ENCODE measurements at regions not wholly inside any gene's neighbourhood (a gene's known extent, or its start where the extent isn't known, plus 50 kb on each side); places are given as distances from the start of the nearest gene placed in this dataset.

DNA sequence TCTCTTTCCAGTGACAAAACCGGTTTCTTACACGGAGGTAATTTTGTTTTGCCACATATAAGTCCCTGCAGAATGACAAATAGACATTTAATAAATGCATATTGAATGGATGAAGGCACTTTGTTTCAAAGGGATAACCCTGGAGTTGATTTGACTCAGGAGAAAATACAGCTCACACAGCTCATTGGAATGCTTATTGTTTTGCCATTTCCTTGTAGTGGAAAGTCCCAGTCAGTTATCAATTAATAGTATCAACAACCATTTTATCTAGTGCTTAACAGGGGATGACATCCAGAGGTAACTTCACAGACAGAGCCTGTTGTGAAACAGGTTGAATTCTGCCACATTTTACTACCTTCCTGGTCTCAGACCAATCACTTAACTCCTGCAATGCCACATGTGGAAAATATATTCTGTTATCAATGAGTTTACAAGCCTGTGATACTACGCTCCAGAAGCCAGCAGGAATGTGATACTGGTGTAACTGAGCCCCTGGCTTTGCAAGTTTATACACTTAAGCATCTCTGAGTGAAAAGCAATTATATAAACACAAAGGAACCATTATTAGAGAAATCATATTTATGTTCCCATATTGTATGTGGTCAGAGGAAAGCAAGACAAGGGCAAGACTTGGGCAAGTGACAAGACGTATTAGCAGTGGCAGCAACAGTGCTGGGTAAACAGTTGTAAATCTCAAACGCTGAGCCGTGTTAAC is 123.1 kb upstream of the ANKRD55 start:
- TF ChIP-seq, protein P1, sequence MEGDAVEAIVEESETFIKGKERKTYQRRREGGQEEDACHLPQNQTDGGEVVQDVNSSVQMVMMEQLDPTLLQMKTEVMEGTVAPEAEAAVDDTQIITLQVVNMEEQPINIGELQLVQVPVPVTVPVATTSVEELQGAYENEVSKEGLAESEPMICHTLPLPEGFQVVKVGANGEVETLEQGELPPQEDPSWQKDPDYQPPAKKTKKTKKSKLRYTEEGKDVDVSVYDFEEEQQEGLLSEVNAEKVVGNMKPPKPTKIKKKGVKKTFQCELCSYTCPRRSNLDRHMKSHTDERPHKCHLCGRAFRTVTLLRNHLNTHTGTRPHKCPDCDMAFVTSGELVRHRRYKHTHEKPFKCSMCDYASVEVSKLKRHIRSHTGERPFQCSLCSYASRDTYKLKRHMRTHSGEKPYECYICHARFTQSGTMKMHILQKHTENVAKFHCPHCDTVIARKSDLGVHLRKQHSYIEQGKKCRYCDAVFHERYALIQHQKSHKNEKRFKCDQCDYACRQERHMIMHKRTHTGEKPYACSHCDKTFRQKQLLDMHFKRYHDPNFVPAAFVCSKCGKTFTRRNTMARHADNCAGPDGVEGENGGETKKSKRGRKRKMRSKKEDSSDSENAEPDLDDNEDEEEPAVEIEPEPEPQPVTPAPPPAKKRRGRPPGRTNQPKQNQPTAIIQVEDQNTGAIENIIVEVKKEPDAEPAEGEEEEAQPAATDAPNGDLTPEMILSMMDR (IDR thresholded peaks at IDR 0.05): no peak
- Histone ChIP-seq H3K27ac (no peak overlapping the region), H3K27me3 (no peaks in the 10 kb centered on the region), H3K9me3 (no peaks in the 10 kb centered on the region), H3K4me1 (no peaks in the 10 kb centered on the region), H3K36me3 (no peaks in the 10 kb centered on the region), H3K4me3 (no peak overlapping the region)
- intact Hi-C loops (cut with DNase I): no loop called here
- ATAC-seq: no peak
- no peak for DNase-seq

- ATAC-seq (no peak), DNase-seq (no peak)
- Histone ChIP-seq H3K27me3 (no peaks in the 10 kb centered on the region), H3K9me3 (no peaks in the 10 kb centered on the region), H3K4me1 (peaks cover 5% of the 10 kb centered on the region), H3K4me3 (no peak overlapping the region), H3K36me3 (no peaks in the 10 kb centered on the region), H3K27ac (no peak overlapping the region)
- TF ChIP-seq, protein P1 (IDR thresholded peaks at IDR 0.05): no peak
- intact Hi-C loops (cut with DNase I): no loop called here
These were observed 121.7 kb upstream of the ANKRD55 start for GRCh38 chr5:56354836-56355235.

- intact Hi-C loops (cut with DNase I): no loop called here
- TF ChIP-seq, protein P1 (IDR thresholded peaks at IDR 0.05): no peak
- Histone ChIP-seq H3K27ac (no peak overlapping the region), H3K9me3 (no peaks in the 10 kb centered on the region), H3K4me1 (peaks cover 8% of the 10 kb centered on the region), H3K4me3 (no peak overlapping the region), H3K27me3 (no peaks in the 10 kb centered on the region), H3K36me3 (no peaks in the 10 kb centered on the region)
- ATAC-seq: no peak
- no peak for DNase-seq
These were observed 119.9 kb upstream of the ANKRD55 start for GRCh38 chr5:56352808-56353590.

- Histone ChIP-seq H3K27ac (no peak overlapping the region), H3K9me3 (no peaks in the 10 kb centered on the region), H3K4me3 (no peak overlapping the region), H3K36me3 (no peaks in the 10 kb centered on the region), H3K27me3 (no peaks in the 10 kb centered on the region), H3K4me1 (peaks cover 8% of the 10 kb centered on the region)
- DNase-seq: no peak
- ATAC-seq: peak; percentile 65
- intact Hi-C loops (cut with DNase I): no loop called here
- TF ChIP-seq, protein P1 (IDR thresholded peaks at IDR 0.05): no peak
These were observed 117.6 kb upstream of the ANKRD55 start for GRCh38 chr5:56350597-56351170.

- Histone ChIP-seq H3K9me3 (no peaks in the 10 kb centered on the region), H3K4me1 (peaks cover 8% of the 10 kb centered on the region), H3K36me3 (no peaks in the 10 kb centered on the region), H3K4me3 (no peak overlapping the region), H3K27ac (no peak overlapping the region), H3K27me3 (no peaks in the 10 kb centered on the region)
- intact Hi-C loops (cut with DNase I): no loop called here
- TF ChIP-seq, protein P1 (IDR thresholded peaks at IDR 0.05): no peak
- ATAC-seq (peak; percentile 51), DNase-seq (no peak)
These were observed 117.0 kb upstream of the ANKRD55 start for GRCh38 chr5:56350011-56350596.

Data from upper lobe of right lung (tissue), 1 donor.